ENCODE measurements at regions not wholly inside any gene's neighbourhood (a gene's known extent, or its start where the extent isn't known, plus 50 kb on each side); places are given as distances from the start of the nearest gene placed in this dataset.

GRCh38 chr5:86029308-86029707, 588.4 kb upstream of the COX7C start:
- TF ChIP-seq CTCF (IDR thresholded peaks at IDR 0.05; ENCODE audit: poor library complexity): no peak
- TF ChIP-seq EZH2phosphoT487 (IDR thresholded peaks at IDR 0.05; ENCODE audit: low read depth, severe bottlenecking, unreplicated experiment): no peak
- TF ChIP-seq EZH2 (IDR thresholded peaks at IDR 0.05; ENCODE audit: borderline replicate concordance): no peak
